Urothelium cell line (cell line): ENCODE measurements at regions not wholly inside any gene's neighbourhood (a gene's known extent, or its start where the extent isn't known, plus 50 kb on each side); places are given as distances from the start of the nearest gene placed in this dataset.
"Not testable (repeated sequence)": the region's sequence is repeated elsewhere in the genome, so short reads cannot be mapped to it uniquely, and the experiment has no call there.

Experiments used
- DNase-seq: peaks from one replicate; pipeline ENCODE4 v3.0.0; 2011; ENCODE audit warnings: low spot score, mixed read lengths
- FAIRE-seq: peaks from 2 replicates; lab custom pipeline; 2011; peaks lifted over from hg19 to GRCh38; lab: Jason Lieb, UNC

GRCh38 chr1:229000187-229000586 lies 264.9 kb downstream of the RHOU start:
- FAIRE-seq: no peak
- no peak for DNase-seq

GRCh38 chr1:229001467-229002011 lies 266.3 kb downstream of the RHOU start:
- no peak for DNase-seq
- FAIRE-seq: no peak

GRCh38 chr1:229002037-229002436 lies 266.8 kb downstream of the RHOU start:
- FAIRE-seq: no peak
- no peak for DNase-seq

GRCh38 chr1:229002451-229002960 lies 267.2 kb downstream of the RHOU start:
- FAIRE-seq: no peak
- no peak for DNase-seq

GRCh38 chr1:229003233-229004031 lies 267.5 kb upstream of the RAB4A start:
- DNase-seq (no peak), FAIRE-seq (no peak)

- no peak for FAIRE-seq
- DNase-seq: no peak
Measured at GRCh38 chr1:229004066-229004833, 266.7 kb upstream of the RAB4A start.

GRCh38 chr1:229005097-229005496 lies 265.8 kb upstream of the RAB4A start:
- FAIRE-seq: peak; percentile 81
- DNase-seq: no peak

- DNase-seq: no peak
- no peak for FAIRE-seq
Measured at GRCh38 chr1:229005556-229005955, 265.4 kb upstream of the RAB4A start.

GRCh38 chr1:229006121-229006870 lies 264.6 kb upstream of the RAB4A start:
- DNase-seq (peak; percentile 60), FAIRE-seq (no peak)

GRCh38 chr1:229007167-229007566 lies 263.7 kb upstream of the RAB4A start:
- DNase-seq: no peak
- no peak for FAIRE-seq

- FAIRE-seq (no peak), DNase-seq (no peak)
Measured at GRCh38 chr1:229007701-229008100, 263.2 kb upstream of the RAB4A start.

- not testable (repeated sequence) for FAIRE-seq, DNase-seq
Measured at GRCh38 chr1:229008347-229008746, 262.6 kb upstream of the RAB4A start.

GRCh38 chr1:229011022-229011421 lies 259.9 kb upstream of the RAB4A start:
- FAIRE-seq: no peak
- DNase-seq: no peak

- DNase-seq (no peak), FAIRE-seq (no peak)
Measured at GRCh38 chr1:229012823-229013222, 258.1 kb upstream of the RAB4A start.

- DNase-seq (no peak), FAIRE-seq (no peak)
Measured at GRCh38 chr1:229013981-229014380, 256.9 kb upstream of the RAB4A start.

- FAIRE-seq (no peak), DNase-seq (no peak)
Measured at GRCh38 chr1:229015806-229016205, 255.1 kb upstream of the RAB4A start.

- no peak for DNase-seq
- no peak for FAIRE-seq
Measured at GRCh38 chr1:229017091-229017490, 253.8 kb upstream of the RAB4A start.

- FAIRE-seq (no peak), DNase-seq (no peak)
Measured at GRCh38 chr1:229018674-229019295, 252.1 kb upstream of the RAB4A start.

GRCh38 chr1:229019663-229020271 lies 251.1 kb upstream of the RAB4A start:
- DNase-seq (no peak), FAIRE-seq (no peak)

GRCh38 chr1:229021034-229021433 lies 249.9 kb upstream of the RAB4A start:
- not testable (repeated sequence) for DNase-seq

More at GRCh38 chr1:229021034-229021433, 249.9 kb upstream of the RAB4A start:
- FAIRE-seq: not testable (repeated sequence)
